HCT116 (cell line): ENCODE measurements at regions not wholly inside any gene's neighbourhood (a gene's known extent, or its start where the extent isn't known, plus 50 kb on each side); places are given as distances from the start of the nearest gene placed in this dataset.

Experiments
- ATAC-seq: fragments of 200-7000 bp; cut with Tn5 transposase; 2 replicates; pipeline ENCODE4 v1.9.1; 2020; ENCODE audit warnings: mild to moderate bottlenecking, moderate library complexity
- BruUV-seq: library from RNA; stranded (reverse); fragments of 400-500 nt; replicated peaks from 2 replicates; lab custom pipeline; 2021; lab: Mats Ljungman, UMichigan
- CTCF ChIA-PET: fragments of 300-600 bp; sonication (Branson Sonifier 250); formaldehyde crosslinking; loops from one replicate; lab custom pipeline; 2021; ENCODE audit warnings: antibody characterized with exemption; lab: Charles Lee
- POLR2A ChIA-PET: fragments of 300-600, 350-600 bp; sonication (Branson Sonifier 250); formaldehyde crosslinking; loops from one replicate; lab custom pipeline; 2021; ENCODE audit warnings: antibody characterized with exemption; lab: Charles Lee
- RAD21 ChIA-PET, 2 experiments: fragments of 300-600 bp; sonication (Branson Sonifier 250); formaldehyde crosslinking; loops; one replicate each; lab custom pipeline; 2023; ENCODE audit warnings: low total read pairs in 2 of 2; ENCODE audit not compliant: uncharacterized antibody in 2 of 2, unreplicated experiment in 2 of 2, low non-redundant PET in 1 of 2; lab: Charles Lee
- DNase-seq: peaks from one replicate; pipeline ENCODE4 v3.0.0-alpha.2; 2010; ENCODE audit warnings: low read depth, low spot score
- H2AFZ ChIP-seq: fragments of 200-600 bp; shearing (Covaris generic), sonication (generic); 2 replicates; pipeline ENCODE4 v1.6.1; 2017; ENCODE audit warnings: low read depth, mixed run types, mixed read lengths, antibody characterized with exemption, low read length; ENCODE audit not compliant: poor library complexity, severe bottlenecking
- H3K27ac ChIP-seq: 2 replicates; pipeline ENCODE4 v1.5.1; 2012; ENCODE audit warnings: low read depth, low read length
- H3K27me3 ChIP-seq: fragments of 200-600 bp; sonication (generic); 2 replicates; pipeline ENCODE4 v1.6.1; 2016; ENCODE audit warnings: mixed run types, low read length, mixed read lengths; ENCODE audit not compliant: insufficient read depth
- H3K36me3 ChIP-seq, 2 experiments: fragments of 200-500 bp in 1 of 2; fragments of 200-600 bp in 1 of 2; sonication (Bioruptor generic) in 1 of 2; sonication (generic) in 1 of 2; 2 replicates each; pipeline versions ENCODE4 v1.5.1 to v1.6.1; 2014 to 2016; ENCODE audit warnings: low read length in 2 of 2, inconsistent platforms in 1 of 2, mixed read lengths in 1 of 2, mixed run types in 1 of 2; ENCODE audit not compliant: insufficient read depth in 2 of 2, control insufficient read depth in 1 of 2
- H3K4me1 ChIP-seq, 2 experiments: fragments of 200-600 bp in 1 of 2; sonication (generic) in 1 of 2; 2 replicates each; pipeline versions ENCODE4 v1.5.1 to v1.6.1; 2012 to 2017; ENCODE audit warnings: low read length in 2 of 2, inconsistent platforms in 1 of 2, mild to moderate bottlenecking in 1 of 2, mixed read lengths in 1 of 2, mixed run types in 1 of 2, moderate library complexity in 1 of 2; ENCODE audit not compliant: insufficient read depth in 2 of 2, control insufficient read depth in 1 of 2
- H3K4me2 ChIP-seq: fragments of 200-600 bp; sonication (generic); 2 replicates; pipeline ENCODE4 v1.6.1; 2017; ENCODE audit warnings: mixed run types, low read length, mixed read lengths
- H3K4me3 ChIP-seq, 2 experiments: fragments of 200-600 bp in 1 of 2; sonication (generic) in 1 of 2; replicated peaks in 1 of 2; 2 replicates each; pipeline ENCODE4 v1.5.1; 2011 to 2016; ENCODE audit warnings: low read length in 2 of 2, control low read depth in 1 of 2, low read depth in 1 of 2, mild to moderate bottlenecking in 1 of 2, mixed read lengths in 1 of 2, mixed run types in 1 of 2
- H3K79me2 ChIP-seq: fragments of 200-600 bp; sonication (generic); 2 replicates; pipeline ENCODE4 v1.6.1; 2017; ENCODE audit warnings: mild to moderate bottlenecking, mixed run types, low read length, moderate library complexity, mixed read lengths; ENCODE audit not compliant: insufficient read depth
- H3K9ac ChIP-seq: fragments of 200-600 bp; sonication (generic); 2 replicates; pipeline ENCODE4 v1.6.1; 2016; ENCODE audit warnings: low read length, mixed read lengths
- H3K9me2 ChIP-seq: fragments of 200-600 bp; sonication (generic), shearing (Covaris generic); 2 replicates; pipeline ENCODE4 v1.6.1; 2017; ENCODE audit warnings: mixed run types, mild to moderate bottlenecking, moderate library complexity; ENCODE audit not compliant: insufficient read depth
- H3K9me3 ChIP-seq, 2 experiments: fragments of 200-500 bp in 1 of 2; fragments of 200-600 bp in 1 of 2; sonication (Bioruptor generic) in 1 of 2; sonication (generic) in 1 of 2; 2 replicates each; pipeline ENCODE4 v1.6.1; 2014 to 2017; ENCODE audit warnings: low read length in 2 of 2, mixed read lengths in 2 of 2, inconsistent platforms in 1 of 2, low read depth in 1 of 2, mild to moderate bottlenecking in 1 of 2, mixed run types in 1 of 2, moderate library complexity in 1 of 2; ENCODE audit not compliant: control insufficient read depth in 1 of 2, insufficient read depth in 1 of 2
- H4K20me1 ChIP-seq: fragments of 200-600 bp; sonication (generic), shearing (Covaris generic); 2 replicates; pipeline ENCODE4 v1.6.1; 2017; ENCODE audit warnings: mixed run types, mild to moderate bottlenecking, moderate library complexity; ENCODE audit not compliant: insufficient read depth
- ATF3 ChIP-seq: IDR thresholded peaks from 2 replicates; pipeline ENCODE4 v1.6.1; 2012
- CEBPB ChIP-seq: IDR thresholded peaks from 2 replicates; pipeline ENCODE4 v1.6.1; 2012; ENCODE audit warnings: low read depth
- ELF1 ChIP-seq: IDR thresholded peaks from 2 replicates; pipeline ENCODE4 v1.6.1; 2012; ENCODE audit warnings: low read depth, borderline replicate concordance
- EZH2 ChIP-seq: fragments of 200-600 bp; sonication (generic); IDR thresholded peaks from 2 replicates; pipeline ENCODE4 v1.6.1; 2017; ENCODE audit warnings: antibody characterized with exemption, mixed run types
- JUND ChIP-seq: IDR thresholded peaks from 2 replicates; pipeline ENCODE4 v1.6.1; 2012
- MAX ChIP-seq: IDR thresholded peaks from 2 replicates; pipeline ENCODE4 v1.6.1; 2012
- POLR2A ChIP-seq: IDR thresholded peaks from 2 replicates; pipeline ENCODE4 v1.7.0; 2011; ENCODE audit warnings: borderline replicate concordance; ENCODE audit not compliant: insufficient read depth, insufficient read length; ENCODE audit errors: extremely low read depth
- POLR2AphosphoS5 ChIP-seq: IDR thresholded peaks from 2 replicates; pipeline ENCODE4 v1.6.1; 2011; ENCODE audit warnings: mild to moderate bottlenecking, low read depth, low read length, moderate library complexity
- RAD21 ChIP-seq: IDR thresholded peaks from 2 replicates; pipeline ENCODE4 v1.6.1; 2012; ENCODE audit warnings: low read depth, mild to moderate bottlenecking
- SP1 ChIP-seq: IDR thresholded peaks from 2 replicates; pipeline ENCODE4 v1.6.1; 2012; ENCODE audit warnings: low read depth
- SRF ChIP-seq: IDR thresholded peaks from 2 replicates; pipeline ENCODE4 v1.6.1; 2012; ENCODE audit warnings: low read depth
- TCF7L2 ChIP-seq: IDR thresholded peaks from 2 replicates; pipeline ENCODE4 v1.7.0; 2011; ENCODE audit warnings: borderline replicate concordance, inconsistent platforms; ENCODE audit not compliant: insufficient read depth, insufficient read length; ENCODE audit errors: extremely low read depth
- YY1 ChIP-seq: IDR thresholded peaks from 2 replicates; pipeline ENCODE4 v1.6.1; 2011; ENCODE audit warnings: low read length, low read depth, moderate library complexity, mild to moderate bottlenecking; ENCODE audit not compliant: insufficient replicate concordance; ENCODE audit errors: extremely low read depth
- intact Hi-C: fragments of 100-400 bp; cut with micrococcal nuclease; formaldehyde crosslinking; loops from 2 replicates; pipeline ENCODE4 v1.10.0; 2022

DNA sequence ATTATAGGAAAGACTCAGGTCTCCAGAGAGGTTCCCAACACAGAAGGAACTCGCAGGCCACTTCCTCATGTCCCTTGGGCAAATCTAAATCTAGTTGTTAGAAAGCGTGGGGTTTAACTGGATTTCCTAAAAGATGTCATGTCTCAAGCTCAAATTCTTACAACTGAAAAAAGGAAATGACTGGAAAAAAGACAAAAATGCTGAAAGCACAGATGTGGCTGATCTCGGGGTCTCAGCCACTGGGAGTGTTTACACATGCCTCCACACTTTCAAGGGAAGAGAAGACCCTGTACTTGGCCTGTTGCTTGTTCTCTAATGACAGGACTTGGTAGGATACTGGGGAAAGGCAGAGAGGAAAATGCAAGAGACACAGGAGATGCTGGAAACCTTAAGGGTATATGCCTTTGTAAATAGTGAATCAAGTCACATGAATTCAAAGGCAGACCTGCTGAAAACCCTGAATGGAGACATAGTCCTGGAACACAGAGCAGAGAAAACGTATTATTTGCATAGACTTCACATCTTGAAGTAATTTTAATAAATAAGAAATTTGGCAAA lies 160.9 kb upstream of the MEIS1 start (continued):
- TF ChIP-seq SP1, result no peak
- no peak for TF ChIP-seq POLR2AphosphoS5
- TF ChIP-seq POLR2A, result no peak
- no peak for TF ChIP-seq CEBPB
- no peak for TF ChIP-seq JUND
- no peak for TF ChIP-seq MAX
- no peak for TF ChIP-seq SRF

DNA sequence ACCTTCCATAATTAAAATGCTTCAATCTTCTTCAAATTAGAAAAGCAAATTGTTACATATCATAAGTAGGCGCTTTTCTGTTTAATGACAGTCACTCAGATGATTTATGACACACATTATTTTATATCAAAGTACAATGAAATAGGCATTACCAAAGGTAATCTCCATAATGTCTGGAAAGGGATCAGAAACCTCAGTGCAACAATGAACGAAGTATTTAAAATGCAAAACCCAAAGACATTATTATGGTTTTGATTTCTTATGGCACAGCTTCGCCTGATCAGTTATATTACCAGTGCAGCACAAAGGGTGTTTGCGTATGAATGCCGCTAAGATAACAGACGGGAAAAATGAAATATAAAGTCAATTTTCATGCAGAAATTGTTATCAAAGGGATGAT lies 162.2 kb upstream of the MEIS1 start:
- Histone ChIP-seq H3K4me2 (no peak overlapping the region), H3K9me3 (no peaks in the 10 kb centered on the region), H3K9ac (no peak overlapping the region), H3K27me3 (no peaks in the 10 kb centered on the region), H3K4me3 (no peak overlapping the region), H3K4me1 (no peaks in the 10 kb centered on the region), H2AFZ (no peak overlapping the region), H3K9me2 (no peaks in the 10 kb centered on the region), H3K36me3 (no peaks in the 10 kb centered on the region), H3K79me2 (no peaks in the 10 kb centered on the region), H4K20me1 (no peaks in the 10 kb centered on the region), H3K27ac (no peak overlapping the region)
- ChIA-PET POLR2A (no interaction called here), CTCF (no interaction called here), RAD21 (no interaction called here)
- ATAC-seq, result no peak
- intact Hi-C loops, result no loop called here
- BruUV-seq, result no TSS peak
- TF ChIP-seq TCF7L2, result no peak
- TF ChIP-seq SRF, result no peak
- TF ChIP-seq RAD21, result no peak
- TF ChIP-seq YY1, result no peak
- TF ChIP-seq ATF3, result no peak
- TF ChIP-seq ELF1, result no peak
- TF ChIP-seq EZH2, result no peak
- no peak for TF ChIP-seq MAX
- TF ChIP-seq CEBPB, result no peak
- no peak for DNase-seq
